ENCODE measurements at regions not wholly inside any gene's neighbourhood (a gene's known extent, or its start where the extent isn't known, plus 50 kb on each side); places are given as distances from the start of the nearest gene placed in this dataset.
"Not testable (repeated sequence)": the region's sequence is repeated elsewhere in the genome, so short reads cannot be mapped to it uniquely, and the experiment has no call there.

- no peak overlapping the region for H3K9ac ChIP-seq (ENCODE audit: low read depth, low read length, poor library complexity, severe bottlenecking)
- TF ChIP-seq EZH2phosphoT487 (IDR thresholded peaks at IDR 0.05; ENCODE audit: borderline replicate concordance) (no peak), CTCF (conservative IDR thresholded peaks at IDR 0.05; ENCODE audit: low read length) (peak; percentile 95)
- H3K9me2 ChIP-seq (replicated peaks; ENCODE audit: low read depth, low read length), result no peaks in the 10 kb centered on the region
- no peaks in the 10 kb centered on the region for H3K4me1 ChIP-seq (ENCODE audit: insufficient read depth, low read length, poor library complexity, severe bottlenecking)
- no peak overlapping the region for H3K4me3 ChIP-seq (ENCODE audit: low read length, poor library complexity, severe bottlenecking)
- no peaks in the 10 kb centered on the region for H3K9me3 ChIP-seq (ENCODE audit: insufficient read depth, low read depth, low read length)
- H3K4me2 ChIP-seq (ENCODE audit: low read depth, low read length, poor library complexity, severe bottlenecking), result no peak overlapping the region
- no peaks in the 10 kb centered on the region for H4K20me1 ChIP-seq (ENCODE audit: insufficient read depth, low read length, poor library complexity, severe bottlenecking)
- no peaks in the 10 kb centered on the region for H3K27me3 ChIP-seq (ENCODE audit: insufficient read depth, low read length, poor library complexity, severe bottlenecking)
- H3K79me2 ChIP-seq (ENCODE audit: insufficient read depth, low read length), result no peaks in the 10 kb centered on the region
- no peak overlapping the region for H2AFZ ChIP-seq (ENCODE audit: low read length)
- H3K36me3 ChIP-seq (ENCODE audit: insufficient read depth, low read length), result no peaks in the 10 kb centered on the region
- no peaks in the 10 kb centered on the region for H3F3A ChIP-seq (ENCODE audit: low read depth)
These were observed 77.9 kb upstream of the PWP1 start for GRCh38 chr12:107607464-107608392.

GRCh38 chr12:107608779-107609178 is 76.8 kb upstream of the PWP1 start:
- not testable (repeated sequence) for H3K9me2 ChIP-seq (replicated peaks; ENCODE audit: low read depth, low read length); H3K27me3 ChIP-seq (ENCODE audit: insufficient read depth, low read length, poor library complexity, severe bottlenecking)

GRCh38 chr12:107610021-107610859 is 75.4 kb upstream of the PWP1 start:
- no peak overlapping the region for H2AFZ ChIP-seq (ENCODE audit: low read length)

More at GRCh38 chr12:107608779-107609178, 76.8 kb upstream of the PWP1 start:
- H2AFZ ChIP-seq (ENCODE audit: low read length); H3K36me3 ChIP-seq (ENCODE audit: insufficient read depth, low read length); H3K79me2 ChIP-seq (ENCODE audit: insufficient read depth, low read length); H4K20me1 ChIP-seq (ENCODE audit: insufficient read depth, low read length, poor library complexity, severe bottlenecking); H3F3A ChIP-seq (ENCODE audit: low read depth); H3K4me2 ChIP-seq (ENCODE audit: low read depth, low read length, poor library complexity, severe bottlenecking); H3K4me3 ChIP-seq (ENCODE audit: low read length, poor library complexity, severe bottlenecking); H3K4me1 ChIP-seq (ENCODE audit: insufficient read depth, low read length, poor library complexity, severe bottlenecking); H3K9me3 ChIP-seq (ENCODE audit: insufficient read depth, low read depth, low read length); H3K9ac ChIP-seq (ENCODE audit: low read depth, low read length, poor library complexity, severe bottlenecking): not testable (repeated sequence)

More at GRCh38 chr12:107610021-107610859, 75.4 kb upstream of the PWP1 start:
- no peak overlapping the region for H3K4me2 ChIP-seq (ENCODE audit: low read depth, low read length, poor library complexity, severe bottlenecking)
- H3K9me3 ChIP-seq (ENCODE audit: insufficient read depth, low read depth, low read length), result no peaks in the 10 kb centered on the region
- H3F3A ChIP-seq (ENCODE audit: low read depth), result no peaks in the 10 kb centered on the region
- no peaks in the 10 kb centered on the region for H3K36me3 ChIP-seq (ENCODE audit: insufficient read depth, low read length)
- H3K9ac ChIP-seq (ENCODE audit: low read depth, low read length, poor library complexity, severe bottlenecking), result no peak overlapping the region
- no peaks in the 10 kb centered on the region for H3K27me3 ChIP-seq (ENCODE audit: insufficient read depth, low read length, poor library complexity, severe bottlenecking)
- no peaks in the 10 kb centered on the region for H4K20me1 ChIP-seq (ENCODE audit: insufficient read depth, low read length, poor library complexity, severe bottlenecking)
- H3K4me3 ChIP-seq (ENCODE audit: low read length, poor library complexity, severe bottlenecking), result no peak overlapping the region
- TF ChIP-seq CTCF (conservative IDR thresholded peaks at IDR 0.05; ENCODE audit: low read length) (peak; percentile 79), EZH2phosphoT487 (IDR thresholded peaks at IDR 0.05; ENCODE audit: borderline replicate concordance) (no peak)
- H3K9me2 ChIP-seq (replicated peaks; ENCODE audit: low read depth, low read length), result no peaks in the 10 kb centered on the region
- no peaks in the 10 kb centered on the region for H3K79me2 ChIP-seq (ENCODE audit: insufficient read depth, low read length)
- H3K4me1 ChIP-seq (ENCODE audit: insufficient read depth, low read length, poor library complexity, severe bottlenecking), result no peaks in the 10 kb centered on the region
